ENCODE measurements at regions not wholly inside any gene's neighbourhood (a gene's known extent, or its start where the extent isn't known, plus 50 kb on each side); places are given as distances from the start of the nearest gene placed in this dataset.

- no peak for DNase-seq (ENCODE audit: low read depth in 4 of 4, low spot score in 2 of 4)
Measured at GRCh38 chr13:84431646-84432045, 549.4 kb upstream of the SLITRK1 start.

- no peak for DNase-seq (ENCODE audit: low read depth in 4 of 4, low spot score in 2 of 4)
Measured at GRCh38 chr13:84430446-84430845, 548.2 kb upstream of the SLITRK1 start.

- no peak for DNase-seq (ENCODE audit: low read depth in 4 of 4, low spot score in 2 of 4)
Measured at GRCh38 chr13:84430015-84430414, 547.7 kb upstream of the SLITRK1 start.

GRCh38 chr13:84418041-84418440 is 535.8 kb upstream of the SLITRK1 start:
- DNase-seq (ENCODE audit: low read depth in 4 of 4, low spot score in 2 of 4) = no peak

GRCh38 chr13:84417416-84417815 is 535.1 kb upstream of the SLITRK1 start:
- no peak for DNase-seq (ENCODE audit: low read depth in 4 of 4, low spot score in 2 of 4)

- no peak for DNase-seq (ENCODE audit: low read depth in 4 of 4, low spot score in 2 of 4)
Measured at GRCh38 chr13:84413016-84413415, 530.7 kb upstream of the SLITRK1 start.

- no peak for DNase-seq (ENCODE audit: low read depth in 4 of 4, low spot score in 2 of 4)
Measured at GRCh38 chr13:84405286-84405685, 523.0 kb upstream of the SLITRK1 start.

GRCh38 chr13:84400706-84401105 is 518.4 kb upstream of the SLITRK1 start:
- no peak for DNase-seq (ENCODE audit: low read depth in 4 of 4, low spot score in 2 of 4)

- no peak for DNase-seq (ENCODE audit: low read depth in 4 of 4, low spot score in 2 of 4)
Measured at GRCh38 chr13:84399320-84400085, 517.2 kb upstream of the SLITRK1 start.

GRCh38 chr13:84393981-84394625 is 511.8 kb upstream of the SLITRK1 start:
- no peak for DNase-seq (ENCODE audit: low read depth in 4 of 4, low spot score in 2 of 4)

GRCh38 chr13:84380866-84381265 is 498.6 kb upstream of the SLITRK1 start:
- no peak for DNase-seq (ENCODE audit: low read depth in 4 of 4, low spot score in 2 of 4)

GRCh38 chr13:84377106-84377505 is 494.8 kb upstream of the SLITRK1 start:
- DNase-seq (ENCODE audit: low read depth in 4 of 4, low spot score in 2 of 4) = no peak

- no peak for DNase-seq (ENCODE audit: low read depth in 4 of 4, low spot score in 2 of 4)
Measured at GRCh38 chr13:84366506-84366905, 484.2 kb upstream of the SLITRK1 start.

GRCh38 chr13:84362777-84363176 is 480.5 kb upstream of the SLITRK1 start:
- DNase-seq (ENCODE audit: low read depth in 4 of 4, low spot score in 2 of 4) = no peak

GRCh38 chr13:84360822-84361221 is 478.5 kb upstream of the SLITRK1 start:
- no peak for DNase-seq (ENCODE audit: low read depth in 4 of 4, low spot score in 2 of 4)

GRCh38 chr13:84358601-84359000 is 476.3 kb upstream of the SLITRK1 start:
- DNase-seq (ENCODE audit: low read depth in 4 of 4, low spot score in 2 of 4) = no peak

- no peak for DNase-seq (ENCODE audit: low read depth in 4 of 4, low spot score in 2 of 4)
Measured at GRCh38 chr13:84352946-84353345, 470.7 kb upstream of the SLITRK1 start.

GRCh38 chr13:84339456-84339855 is 457.2 kb upstream of the SLITRK1 start:
- no peak for DNase-seq (ENCODE audit: low read depth in 4 of 4, low spot score in 2 of 4)

GRCh38 chr13:84332346-84332745 is 450.1 kb upstream of the SLITRK1 start:
- no peak for DNase-seq (ENCODE audit: low read depth in 4 of 4, low spot score in 2 of 4)

- DNase-seq (ENCODE audit: low read depth in 4 of 4, low spot score in 2 of 4) = no peak
Measured at GRCh38 chr13:84315527-84315926, 433.3 kb upstream of the SLITRK1 start.

GRCh38 chr13:84303035-84303434 is 420.8 kb upstream of the SLITRK1 start:
- DNase-seq (ENCODE audit: low read depth in 4 of 4, low spot score in 2 of 4) = no peak

- no peak for DNase-seq (ENCODE audit: low read depth in 4 of 4, low spot score in 2 of 4)
Measured at GRCh38 chr13:84297251-84297650, 415.0 kb upstream of the SLITRK1 start.
